Dedifferentiated amniotic fluid mesenchymal stem cell (primary cell): ENCODE measurements at regions not wholly inside any gene's neighbourhood (a gene's known extent, or its start where the extent isn't known, plus 50 kb on each side); places are given as distances from the start of the nearest gene placed in this dataset.
"Not testable (repeated sequence)": the region's sequence is repeated elsewhere in the genome, so short reads cannot be mapped to it uniquely, and the experiment has no call there.

Experiments
- DNase-seq: peaks from one replicate; pipeline ENCODE4 v3.0.0-alpha.2; 2016; ENCODE audit errors: extremely low spot score

GRCh38 chr18:77329651-77330050 is 80.0 kb downstream of the GALR1 start:
- no peak for DNase-seq

- DNase-seq = no peak
Measured at GRCh38 chr18:77334876-77335275, 85.2 kb downstream of the GALR1 start.

DNA sequence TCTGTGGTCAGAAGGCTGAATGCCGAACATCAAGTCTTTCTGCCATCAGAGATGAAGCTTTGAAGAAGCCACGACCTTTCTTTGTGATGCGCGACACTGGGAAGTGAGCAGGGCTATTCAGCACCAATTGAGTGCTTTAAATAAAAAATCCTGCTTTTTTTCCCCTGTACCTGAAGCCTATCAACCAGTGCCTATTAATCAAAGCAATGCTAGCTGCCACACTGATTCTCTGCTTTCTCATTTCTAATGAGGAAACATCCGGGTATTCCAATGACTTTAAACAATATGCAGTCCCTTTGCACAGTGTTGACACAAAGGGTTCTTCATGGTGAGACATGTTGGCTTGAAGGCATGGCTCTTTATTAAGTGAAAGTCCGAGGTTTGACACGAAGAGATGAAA is 88.0 kb downstream of the GALR1 start:
- DNase-seq = no peak

DNA sequence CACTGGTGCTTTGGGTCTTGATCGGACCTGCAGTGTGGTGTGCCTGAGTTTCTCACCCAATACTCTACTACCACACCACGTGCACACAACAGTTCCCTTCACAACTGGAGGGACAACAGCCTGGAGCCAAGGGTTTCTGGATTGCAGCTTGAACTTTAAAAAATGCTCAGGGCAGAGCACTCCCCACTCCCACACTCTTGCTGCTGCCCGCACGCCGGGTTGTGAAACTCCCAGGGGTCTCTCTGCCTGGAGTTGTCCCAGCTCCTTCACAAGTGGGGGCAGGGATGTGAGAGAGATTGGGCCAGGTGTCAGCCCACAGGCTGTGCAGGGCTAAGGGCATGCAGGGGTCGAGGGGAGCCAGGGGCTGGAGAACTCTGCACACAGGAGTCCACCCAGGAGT is 89.4 kb downstream of the GALR1 start:
- no peak for DNase-seq

GRCh38 chr18:77339623-77340022 is 90.0 kb downstream of the GALR1 start:
- no peak for DNase-seq

GRCh38 chr18:77340815-77341214 is 91.2 kb downstream of the GALR1 start:
- no peak for DNase-seq

DNA sequence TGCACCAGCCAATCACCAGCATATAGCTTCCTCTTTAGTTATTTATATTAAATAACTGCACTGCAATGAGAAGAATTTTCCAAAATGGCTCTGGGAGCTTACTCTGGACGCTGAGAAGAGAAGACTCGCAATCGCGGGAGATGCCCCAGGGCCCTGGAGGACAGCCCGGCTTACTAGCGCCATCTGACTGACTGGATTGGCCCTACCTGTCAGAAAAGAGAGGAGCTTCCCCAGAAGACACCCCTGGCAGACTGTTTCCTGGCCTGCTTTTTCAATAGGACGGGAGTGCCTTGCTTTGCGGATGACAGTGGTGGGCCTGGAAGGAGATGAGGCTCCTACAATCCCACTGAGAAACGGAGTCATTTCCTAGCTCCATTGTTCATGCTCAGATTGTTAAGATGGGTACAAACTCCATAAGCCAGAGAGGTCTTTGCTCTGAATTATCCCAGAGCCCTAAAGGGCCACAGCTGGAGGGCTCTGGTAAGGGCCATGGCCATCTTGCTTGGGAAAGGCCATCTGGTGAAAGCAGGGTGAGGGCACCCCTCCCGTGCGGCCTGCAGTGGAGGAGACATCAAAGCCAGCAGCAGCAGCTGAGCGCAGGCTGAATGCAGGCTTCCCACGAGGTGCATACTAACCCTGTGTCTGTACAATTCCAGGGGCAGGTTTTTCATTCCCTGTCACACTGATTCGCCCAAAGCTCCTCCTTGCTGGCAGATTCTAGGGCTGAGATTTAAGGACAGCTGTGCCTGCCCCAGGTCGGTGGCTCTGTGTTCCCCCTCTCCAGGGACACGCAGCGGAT is 92.1 kb downstream of the GALR1 start:
- DNase-seq = no peak

DNA sequence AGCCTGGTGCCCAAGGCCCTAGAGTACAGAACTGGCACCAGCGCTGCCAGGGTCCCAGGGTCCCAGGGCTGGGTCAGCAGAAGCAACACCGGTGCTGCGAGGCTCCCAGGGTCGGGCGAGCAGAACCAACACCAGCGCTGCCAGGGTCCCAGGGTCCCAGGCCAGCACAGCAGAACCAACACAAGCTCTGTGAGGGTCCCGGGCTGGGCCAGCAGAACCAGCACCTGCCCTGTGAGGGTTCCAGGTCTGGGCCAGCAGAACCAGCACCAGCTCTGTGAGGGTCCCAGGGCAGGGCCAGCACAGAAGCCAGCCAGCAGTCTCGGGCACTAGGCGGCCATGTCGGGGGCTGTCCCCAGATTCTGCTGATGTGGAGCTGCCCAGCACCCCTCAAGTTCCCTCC is 93.1 kb downstream of the GALR1 start:
- no peak for DNase-seq

DNA sequence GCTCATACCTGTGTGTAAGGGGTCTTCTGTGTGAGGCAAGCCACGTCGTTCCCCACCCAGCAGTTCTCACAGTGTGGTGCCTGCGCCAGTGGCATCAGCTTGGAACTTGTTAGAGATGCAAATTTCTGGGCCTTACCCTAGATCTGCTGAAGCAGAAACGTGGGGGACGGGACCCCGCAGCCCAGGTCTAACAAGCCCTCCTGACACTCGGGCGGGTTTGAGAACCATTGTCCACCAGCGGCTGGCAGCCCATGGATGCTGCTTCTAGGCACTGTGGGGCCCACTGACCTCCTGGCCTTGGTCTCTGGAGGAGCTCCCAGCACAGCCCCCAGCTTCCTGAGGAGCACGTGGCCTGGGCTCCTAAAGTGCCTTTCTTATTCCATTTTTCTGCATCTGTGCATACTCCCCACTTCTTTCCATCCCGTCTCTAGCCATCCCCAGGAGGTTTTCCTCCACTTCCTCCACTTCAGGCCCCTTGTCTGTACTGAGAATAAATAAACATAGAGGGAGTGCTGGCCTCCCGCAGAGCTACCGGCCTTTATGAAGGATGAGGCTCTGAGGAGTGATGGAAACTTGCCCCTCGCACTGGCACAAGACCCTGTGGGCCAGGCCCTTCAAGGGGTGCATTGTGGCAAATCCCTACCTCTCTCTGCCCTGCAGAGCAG is 94.3 kb downstream of the GALR1 start:
- no peak for DNase-seq

- DNase-seq = no peak
Measured at GRCh38 chr18:77344786-77345500, 95.3 kb downstream of the GALR1 start.

- no peak for DNase-seq
Measured at GRCh38 chr18:77346208-77346810, 96.7 kb downstream of the GALR1 start.

GRCh38 chr18:77353349-77353748 is 103.7 kb downstream of the GALR1 start:
- not testable (repeated sequence) for DNase-seq

- DNase-seq = no peak
Measured at GRCh38 chr18:77359561-77360314, 110.1 kb downstream of the GALR1 start.

DNA sequence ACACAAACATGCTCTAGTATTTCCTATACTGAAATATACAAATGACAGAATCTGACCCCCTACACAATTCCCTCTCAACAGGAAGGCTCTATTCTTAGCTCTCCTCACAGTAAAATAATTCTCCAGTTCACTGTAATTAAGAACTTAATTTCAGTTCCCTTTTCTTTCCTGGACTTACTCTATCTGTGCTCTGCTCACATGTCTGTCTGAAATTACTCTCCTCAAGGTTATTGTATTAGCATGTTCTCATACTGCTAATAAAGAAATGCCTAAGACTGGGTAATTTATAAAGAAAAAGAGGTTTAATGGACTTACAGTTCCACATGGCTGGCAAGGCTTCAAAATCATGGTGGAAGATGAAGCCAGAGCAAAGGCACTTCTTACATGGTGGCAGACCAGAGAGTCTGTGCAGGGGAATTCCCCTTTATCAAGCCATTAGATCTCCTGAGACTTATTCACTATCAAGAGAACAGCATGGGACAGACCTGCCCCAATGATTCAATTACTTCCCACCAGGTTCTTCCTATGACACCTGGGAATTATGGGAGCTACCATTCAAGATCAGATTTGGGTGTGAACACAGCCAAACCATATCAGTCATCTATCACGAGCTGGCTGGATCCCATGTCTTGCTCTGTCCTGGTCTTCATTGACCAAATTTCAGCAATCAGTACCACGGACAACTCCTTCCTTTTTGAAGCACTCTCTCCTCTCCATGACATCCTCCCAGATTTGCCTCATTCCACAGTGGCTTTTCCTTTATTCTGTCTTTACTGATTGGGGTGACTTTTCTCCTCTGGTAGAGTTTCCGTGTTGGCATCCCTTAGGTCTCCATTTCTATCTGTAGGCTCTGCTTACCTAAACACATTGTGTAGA is 110.9 kb downstream of the GALR1 start:
- no peak for DNase-seq

- no peak for DNase-seq
Measured at GRCh38 chr18:77361382-77361781, 111.7 kb downstream of the GALR1 start.

DNA sequence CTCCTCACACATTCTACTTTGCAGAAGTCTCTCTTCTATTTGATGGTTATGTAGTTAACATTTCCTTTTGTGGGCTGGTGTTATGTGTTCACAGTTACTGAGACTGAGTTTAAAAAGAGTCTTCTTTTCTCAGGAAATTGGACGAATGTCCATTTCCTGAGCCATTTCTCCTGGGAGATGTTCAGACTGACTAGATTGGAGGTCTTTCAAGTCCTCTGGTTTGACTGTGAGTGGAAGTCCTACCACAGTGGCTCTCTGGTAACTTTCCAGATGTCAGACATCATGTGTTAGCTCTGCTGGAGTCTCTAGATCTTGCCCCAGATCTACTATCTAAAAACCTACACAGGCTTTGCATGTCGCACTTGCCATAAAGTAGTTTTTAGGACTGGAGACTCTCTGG is 116.0 kb downstream of the GALR1 start:
- no peak for DNase-seq

DNA sequence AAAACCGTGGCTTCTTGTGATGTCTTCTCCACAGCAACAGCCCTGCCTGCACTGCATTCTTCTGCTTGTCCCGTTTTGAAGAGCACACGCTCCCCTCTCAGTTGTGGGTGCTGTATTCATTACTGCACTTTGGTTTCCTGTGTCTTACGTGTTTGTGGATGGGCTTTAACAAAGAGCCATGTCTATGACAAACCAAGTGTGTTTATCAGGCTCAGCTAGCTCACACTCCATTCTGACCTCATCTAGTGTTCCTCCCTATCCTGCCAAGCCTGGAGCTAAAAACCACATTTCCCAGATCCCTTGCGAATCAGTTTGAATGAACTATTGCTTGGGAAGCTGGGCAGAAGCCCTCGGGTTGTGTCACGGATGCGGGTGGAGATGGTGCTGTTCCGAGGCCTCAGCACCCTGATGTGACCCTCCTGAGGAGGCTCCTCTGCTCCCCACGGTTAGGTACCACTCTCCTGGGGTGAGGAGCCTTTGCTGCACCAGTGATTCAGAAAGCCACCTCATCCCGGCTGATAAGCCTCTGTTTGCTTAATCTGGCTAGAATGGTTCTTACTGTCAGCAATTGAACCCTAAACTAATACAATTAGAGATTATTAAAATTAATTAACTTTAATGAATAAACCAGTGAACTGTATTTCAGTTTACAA is 116.5 kb downstream of the GALR1 start:
- DNase-seq = no peak

DNA sequence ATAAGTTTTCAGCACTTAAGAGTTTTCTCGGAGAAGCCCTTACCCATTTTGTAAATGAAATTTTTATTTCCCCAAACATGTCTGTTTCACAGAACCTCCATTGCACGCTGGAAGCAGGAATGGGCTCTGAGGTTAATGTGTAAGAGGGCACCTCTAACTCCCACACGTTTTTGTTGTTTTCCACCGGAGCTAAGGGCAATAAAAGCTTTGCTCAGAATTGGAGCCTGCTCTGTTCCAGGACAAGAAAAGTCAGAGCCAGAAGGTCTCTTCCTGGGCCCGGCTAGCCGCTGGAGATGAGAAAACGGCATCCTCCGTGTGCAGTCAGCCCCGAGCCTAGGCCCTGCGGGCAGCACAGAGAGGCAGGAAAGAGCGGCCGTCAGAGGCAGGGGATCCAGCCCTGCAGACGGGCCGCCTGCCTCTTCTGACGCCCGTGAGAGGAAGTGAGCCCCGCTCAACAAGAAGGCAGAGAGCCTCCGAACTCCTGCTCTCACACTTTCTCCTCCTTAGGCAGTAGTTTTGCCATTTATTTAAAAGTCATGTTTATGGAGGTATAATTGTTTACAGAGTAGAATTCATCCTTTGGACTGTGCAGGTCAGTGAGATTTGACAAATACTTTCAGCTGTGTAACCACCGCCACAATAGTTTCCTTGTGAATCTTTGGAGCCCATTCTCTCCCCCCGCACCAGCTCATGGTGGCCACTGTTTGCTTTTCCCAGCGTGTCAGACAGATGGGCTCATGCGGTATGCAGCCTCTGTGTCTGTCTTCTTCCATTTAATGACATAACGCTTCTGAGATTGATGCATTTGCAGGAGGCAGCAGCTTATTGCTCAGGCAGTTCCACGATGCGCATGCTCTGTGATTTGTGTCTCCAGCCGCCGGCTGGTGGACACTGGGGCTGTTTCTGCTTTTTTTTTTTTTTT is 117.3 kb downstream of the GALR1 start:
- no peak for DNase-seq

- DNase-seq = no peak
Measured at GRCh38 chr18:77369644-77370043, 120.0 kb downstream of the GALR1 start.
